HUES48 (cell line): ENCODE measurements at regions not wholly inside any gene's neighbourhood (a gene's known extent, or its start where the extent isn't known, plus 50 kb on each side); places are given as distances from the start of the nearest gene placed in this dataset.

Source experiments
- H3K27ac ChIP-seq: one replicate; pipeline ENCODE4 v1.7.0; 2013; ENCODE audit warnings: low read depth, low read length, inconsistent platforms
- H3K27me3 ChIP-seq: 2 replicates; pipeline ENCODE4 v1.6.1; 2013; ENCODE audit warnings: mild to moderate bottlenecking, low read length; ENCODE audit not compliant: control insufficient read depth, insufficient read depth
- H3K36me3 ChIP-seq: 2 replicates; pipeline ENCODE4 v1.6.1; 2013; ENCODE audit warnings: low read length; ENCODE audit not compliant: control insufficient read depth, insufficient read depth
- H3K4me1 ChIP-seq: 2 replicates; pipeline ENCODE4 v1.6.1; 2013; ENCODE audit warnings: mild to moderate bottlenecking, low read length; ENCODE audit not compliant: control insufficient read depth, insufficient read depth
- H3K4me3 ChIP-seq: 2 replicates; pipeline ENCODE4 v1.5.1; 2013; ENCODE audit warnings: mild to moderate bottlenecking, low read depth, low read length
- H3K9ac ChIP-seq: 2 replicates; pipeline ENCODE4 v1.6.1; 2013; ENCODE audit warnings: mild to moderate bottlenecking, low read depth, low read length, moderate library complexity
- H3K9me3 ChIP-seq: 2 replicates; pipeline ENCODE4 v1.6.1; 2013; ENCODE audit warnings: low read length; ENCODE audit not compliant: control insufficient read depth, insufficient read depth

GRCh38 chr22:47655930-47656329, 893.5 kb downstream of the TBC1D22A start:
- H3K9ac ChIP-seq: no peak overlapping the region
- H3K4me1 ChIP-seq: peaks cover 6% of the 10 kb centered on the region; the same call in 1 of the 2 replicates
- peaks cover 37% of the 10 kb centered on the region for H3K27me3 ChIP-seq
- H3K36me3 ChIP-seq: no peaks in the 10 kb centered on the region
- no peak overlapping the region for H3K4me3 ChIP-seq
- H3K9me3 ChIP-seq: 0 out of 2 replicates have a peak, but pooled peaks cover 2% of the 10 kb centered on the region
- H3K27ac ChIP-seq: no peak overlapping the region

- H3K27me3 ChIP-seq: peaks cover 28% of the 10 kb centered on the region
- H3K9ac ChIP-seq: no peak overlapping the region
Observed at GRCh38 chr22:47654922-47655491, 892.6 kb downstream of the TBC1D22A start.

GRCh38 chr22:47653921-47654320, 891.5 kb downstream of the TBC1D22A start:
- Histone ChIP-seq H3K9ac (no peak overlapping the region), H3K36me3 (no peaks in the 10 kb centered on the region), H3K27ac (no peak overlapping the region), H3K4me1 (peaks cover 6% of the 10 kb centered on the region), H3K27me3 (peaks cover 22% of the 10 kb centered on the region), H3K4me3 (no peak overlapping the region), H3K9me3 (0 out of 2 replicates have a peak, but pooled peaks cover 2% of the 10 kb centered on the region)

More at GRCh38 chr22:47654922-47655491, 892.6 kb downstream of the TBC1D22A start:
- Histone ChIP-seq H3K9me3 (0 out of 2 replicates have a peak, but pooled peaks cover 2% of the 10 kb centered on the region), H3K4me3 (no peak overlapping the region), H3K27ac (no peak overlapping the region), H3K36me3 (no peaks in the 10 kb centered on the region), H3K4me1 (peaks cover 5% of the 10 kb centered on the region)

- peaks cover 6% of the 10 kb centered on the region for H3K4me1 ChIP-seq
- no peaks in the 10 kb centered on the region for H3K36me3 ChIP-seq
- H3K27ac ChIP-seq: no peak overlapping the region
- H3K9ac ChIP-seq: no peak overlapping the region
- no peak overlapping the region for H3K4me3 ChIP-seq
- H3K27me3 ChIP-seq: 0 out of 2 replicates have a peak, but pooled peaks cover 2% of the 10 kb centered on the region
- H3K9me3 ChIP-seq: no peaks in the 10 kb centered on the region; the same call in 1 of the 2 replicates
Observed at GRCh38 chr22:47651216-47651987, 889.0 kb downstream of the TBC1D22A start.

GRCh38 chr22:47647720-47648119, 885.3 kb downstream of the TBC1D22A start:
- H3K9ac ChIP-seq: no peak overlapping the region
- H3K27me3 ChIP-seq: no peaks in the 10 kb centered on the region
- H3K9me3 ChIP-seq: no peaks in the 10 kb centered on the region; the same call in 1 of the 2 replicates

GRCh38 chr22:47647181-47647580, 884.7 kb downstream of the TBC1D22A start:
- H3K4me1 ChIP-seq: peaks cover 11% of the 10 kb centered on the region
- H3K4me3 ChIP-seq: no peak overlapping the region
- H3K27me3 ChIP-seq: no peaks in the 10 kb centered on the region
- H3K36me3 ChIP-seq: no peaks in the 10 kb centered on the region
- no peak overlapping the region for H3K9ac ChIP-seq
- H3K9me3 ChIP-seq: no peaks in the 10 kb centered on the region; the same call in 1 of the 2 replicates
- no peak overlapping the region for H3K27ac ChIP-seq

More at GRCh38 chr22:47647720-47648119, 885.3 kb downstream of the TBC1D22A start:
- Histone ChIP-seq H3K4me1 (peaks cover 11% of the 10 kb centered on the region), H3K4me3 (no peak overlapping the region), H3K27ac (no peak overlapping the region), H3K36me3 (no peaks in the 10 kb centered on the region)

- H3K4me1 ChIP-seq: peaks cover 11% of the 10 kb centered on the region
- H3K36me3 ChIP-seq: no peaks in the 10 kb centered on the region
- no peak overlapping the region for H3K9ac ChIP-seq
- H3K27ac ChIP-seq: no peak overlapping the region
- no peak overlapping the region for H3K4me3 ChIP-seq
- H3K27me3 ChIP-seq: no peaks in the 10 kb centered on the region
- no peaks in the 10 kb centered on the region; the same call in 1 of the 2 replicates for H3K9me3 ChIP-seq
Observed at GRCh38 chr22:47645923-47646322, 883.5 kb downstream of the TBC1D22A start.

GRCh38 chr22:47645450-47645914, 883.0 kb downstream of the TBC1D22A start:
- H3K27me3 ChIP-seq: no peaks in the 10 kb centered on the region
- H3K36me3 ChIP-seq: no peaks in the 10 kb centered on the region
- no peak overlapping the region for H3K27ac ChIP-seq
- H3K4me3 ChIP-seq: no peak overlapping the region
- peaks cover 11% of the 10 kb centered on the region for H3K4me1 ChIP-seq
- H3K9ac ChIP-seq: no peak overlapping the region
- no peaks in the 10 kb centered on the region; the same call in 1 of the 2 replicates for H3K9me3 ChIP-seq

GRCh38 chr22:47634347-47634746, 871.9 kb downstream of the TBC1D22A start:
- no peak overlapping the region for H3K4me3 ChIP-seq
- no peak overlapping the region for H3K9ac ChIP-seq
- H3K36me3 ChIP-seq: no peaks in the 10 kb centered on the region
- H3K9me3 ChIP-seq: peaks cover 18% of the 10 kb centered on the region
- no peaks in the 10 kb centered on the region for H3K4me1 ChIP-seq
- H3K27me3 ChIP-seq: no peaks in the 10 kb centered on the region
- H3K27ac ChIP-seq: no peak overlapping the region

GRCh38 chr22:47633111-47633510, 870.7 kb downstream of the TBC1D22A start:
- no peaks in the 10 kb centered on the region for H3K4me1 ChIP-seq
- no peak overlapping the region for H3K9ac ChIP-seq
- no peak overlapping the region for H3K4me3 ChIP-seq
- H3K9me3 ChIP-seq: peaks cover 16% of the 10 kb centered on the region; the same call in 1 of the 2 replicates
- no peaks in the 10 kb centered on the region for H3K27me3 ChIP-seq
- no peaks in the 10 kb centered on the region for H3K36me3 ChIP-seq
- H3K27ac ChIP-seq: no peak overlapping the region

- H3K4me3 ChIP-seq: no peak overlapping the region
- no peaks in the 10 kb centered on the region for H3K4me1 ChIP-seq
Observed at GRCh38 chr22:47632701-47633100, 870.3 kb downstream of the TBC1D22A start.

More at GRCh38 chr22:47632701-47633100, 870.3 kb downstream of the TBC1D22A start:
- Histone ChIP-seq H3K9me3 (peaks cover 12% of the 10 kb centered on the region; the same call in 1 of the 2 replicates), H3K9ac (no peak overlapping the region), H3K36me3 (no peaks in the 10 kb centered on the region), H3K27me3 (no peaks in the 10 kb centered on the region), H3K27ac (no peak overlapping the region)
